NCI-H345 treated with DMSO at 0.1 percent for 48 hours (cell line): ENCODE measurements at regions not wholly inside any gene's neighbourhood (a gene's known extent, or its start where the extent isn't known, plus 50 kb on each side); places are given as distances from the start of the nearest gene placed in this dataset.
A peak's percentile ranks its signal among the peaks of the same experiment; 100 is the strongest.

Experiments used
- DNase-seq: peaks from one replicate; lab custom pipeline; 2025; ENCODE audit not compliant: unreplicated experiment; lab: John Stamatoyannopoulos, UW

GRCh38 chr18:68532328-68532885 lies 182.5 kb downstream of the TMX3 start:
- DNase-seq = peak; percentile 47

- no peak for DNase-seq
Observed at GRCh38 chr18:68525091-68525490, 189.8 kb downstream of the TMX3 start.

DNA sequence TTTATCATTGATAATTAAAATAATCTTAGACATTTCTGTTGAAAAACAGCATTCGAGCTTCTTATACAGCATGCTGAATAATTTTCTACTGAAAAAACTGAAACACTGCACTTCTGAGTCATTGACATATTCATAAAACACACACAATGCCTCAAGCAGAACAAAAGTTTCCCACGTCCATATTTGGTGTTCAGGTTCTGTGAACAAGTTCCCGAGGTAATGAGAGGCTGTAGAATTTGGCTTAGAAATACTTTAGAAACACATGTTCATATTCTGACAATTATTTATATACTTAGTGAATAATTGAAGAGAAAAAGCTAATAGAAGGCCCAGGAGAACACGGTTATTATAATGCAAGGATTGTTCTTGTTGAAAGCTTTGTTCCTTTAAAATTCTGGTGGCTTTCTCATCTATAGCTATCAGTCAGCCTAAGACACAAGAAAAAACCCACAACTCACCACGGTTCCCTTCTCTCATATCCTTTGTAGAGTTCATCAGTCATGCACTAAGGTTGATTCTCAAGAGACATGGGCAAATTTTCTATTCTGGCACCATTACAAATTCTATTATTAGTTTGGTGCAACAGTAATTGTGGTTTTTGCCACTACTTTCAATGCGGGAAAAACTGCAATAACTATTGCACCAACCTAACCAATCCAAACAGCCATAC lies 194.4 kb downstream of the TMX3 start:
- DNase-seq = no peak

- DNase-seq = no peak
Observed at GRCh38 chr18:68519336-68519735, 195.6 kb downstream of the TMX3 start.

- no peak for DNase-seq
Observed at GRCh38 chr18:68509902-68510301, 205.0 kb downstream of the TMX3 start.

- no peak for DNase-seq
Observed at GRCh38 chr18:68507781-68508180, 207.1 kb downstream of the TMX3 start.

DNA sequence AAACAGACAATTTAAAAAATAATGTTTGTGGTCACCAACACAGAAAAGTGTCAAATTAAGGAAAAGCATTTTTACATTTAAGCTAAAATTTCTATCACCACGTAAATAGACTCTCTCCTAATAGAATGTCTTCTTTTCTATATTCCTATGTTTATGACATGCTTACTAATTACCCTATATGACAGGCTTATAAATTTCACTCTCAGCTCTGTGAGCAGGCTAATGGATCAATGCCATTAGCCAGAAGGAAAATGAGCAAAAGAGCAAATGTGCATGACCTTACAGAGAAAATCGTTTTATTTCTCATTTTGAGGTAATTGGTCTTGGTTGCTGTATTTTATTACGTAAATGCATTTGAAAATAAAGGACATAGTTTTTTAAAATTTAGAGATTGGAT lies 209.7 kb downstream of the TMX3 start:
- no peak for DNase-seq

GRCh38 chr18:68504441-68505177 lies 210.3 kb downstream of the TMX3 start:
- no peak for DNase-seq

DNA sequence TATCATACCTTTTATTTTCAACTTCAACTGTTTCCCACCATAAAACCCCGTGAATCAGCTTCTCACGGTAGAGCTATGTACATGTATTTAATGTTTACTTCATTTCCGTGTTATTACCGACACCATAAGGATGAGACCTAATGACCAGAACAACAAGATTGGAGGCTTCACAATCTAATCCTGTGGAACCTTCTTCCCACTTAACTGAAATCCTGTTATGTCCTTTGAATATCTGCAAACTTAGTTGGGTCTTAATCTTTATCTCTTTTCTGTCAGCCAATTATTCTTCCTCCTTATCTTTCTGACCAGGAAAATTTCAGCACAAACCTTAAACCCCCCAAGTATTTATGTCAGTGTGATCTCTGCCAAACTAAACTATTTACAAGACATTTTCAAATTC lies 214.4 kb downstream of the TMX3 start:
- DNase-seq = no peak

- DNase-seq = no peak
Observed at GRCh38 chr18:68499141-68499540, 215.8 kb downstream of the TMX3 start.

- DNase-seq = no peak
Observed at GRCh38 chr18:68498636-68499035, 216.3 kb downstream of the TMX3 start.

DNA sequence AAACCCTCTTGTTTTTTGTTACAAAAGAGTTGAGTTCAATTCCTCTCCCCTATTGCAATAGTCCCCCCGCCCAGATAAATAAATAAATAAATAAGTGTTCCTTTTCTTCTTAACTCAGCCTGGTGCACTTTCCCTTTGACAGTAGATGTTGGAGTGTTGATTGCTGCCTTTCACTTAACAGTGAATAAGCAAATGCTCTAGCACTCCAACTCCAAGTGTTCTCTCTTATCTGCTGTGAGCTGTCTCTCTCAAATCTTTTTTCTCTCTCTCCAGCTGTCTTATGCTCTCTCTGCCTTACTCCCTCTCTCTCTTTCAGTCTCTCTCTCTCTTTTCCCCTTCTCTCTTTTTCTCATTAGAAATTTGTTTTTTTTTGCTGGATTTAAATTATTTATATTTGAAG lies 216.7 kb downstream of the TMX3 start:
- no peak for DNase-seq

- DNase-seq = no peak
Observed at GRCh38 chr18:68494802-68495581, 219.9 kb downstream of the TMX3 start.

DNA sequence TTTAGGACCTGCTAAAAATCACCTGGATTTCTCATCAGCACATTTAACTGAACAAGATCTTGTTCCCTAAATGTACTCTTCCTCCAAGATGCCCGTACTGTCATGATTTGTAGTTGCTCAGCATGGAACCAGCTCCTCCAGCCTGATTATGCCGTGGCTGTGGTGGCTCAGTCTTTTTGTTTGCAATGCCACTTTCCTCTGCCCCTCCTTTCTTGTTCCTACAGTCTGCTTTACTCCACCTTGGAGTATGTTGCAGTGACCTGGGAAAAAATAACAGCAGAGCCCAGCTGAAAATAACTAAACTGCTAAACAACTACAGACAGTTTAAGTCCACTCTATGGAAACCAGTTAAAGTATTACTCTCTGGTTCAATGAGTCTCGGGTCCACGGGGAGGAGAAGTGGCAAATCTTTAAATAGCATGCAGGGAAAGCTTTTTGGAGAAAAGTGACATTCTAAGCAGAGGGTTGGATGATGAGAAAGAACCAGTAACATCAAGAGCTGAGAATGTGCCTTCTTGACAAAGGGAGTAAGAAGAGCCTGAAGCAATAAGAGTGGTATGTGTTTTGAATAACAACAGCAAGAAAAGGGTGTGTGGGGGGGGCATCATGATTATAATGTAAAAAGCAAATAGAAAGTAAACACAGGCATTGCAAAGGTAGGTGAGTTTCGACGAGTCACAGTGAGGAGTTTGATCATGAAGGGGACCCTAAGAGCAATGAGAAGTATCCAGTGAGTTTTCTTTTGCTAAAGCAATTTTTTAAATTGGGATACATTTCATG lies 225.7 kb downstream of the TMX3 start:
- no peak for DNase-seq

DNA sequence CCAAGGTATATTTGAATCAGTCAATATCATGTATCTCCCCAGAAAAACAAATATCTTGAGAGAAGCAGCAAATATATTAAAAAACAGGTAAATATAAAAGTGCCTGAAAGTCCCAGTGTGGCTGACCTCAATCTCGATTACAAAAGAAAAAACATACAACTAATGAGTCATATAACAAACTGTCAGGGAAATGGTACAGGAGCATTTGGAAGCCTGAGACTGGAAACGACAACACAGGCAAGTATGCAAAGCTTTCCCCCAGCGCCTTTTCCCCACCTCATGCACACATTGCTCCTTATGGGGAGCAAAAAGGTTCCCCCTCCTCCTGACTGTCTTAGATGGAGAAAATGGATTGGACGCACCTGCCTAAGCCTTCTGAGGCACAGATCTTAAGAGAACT lies 230.7 kb downstream of the TMX3 start:
- no peak for DNase-seq

DNA sequence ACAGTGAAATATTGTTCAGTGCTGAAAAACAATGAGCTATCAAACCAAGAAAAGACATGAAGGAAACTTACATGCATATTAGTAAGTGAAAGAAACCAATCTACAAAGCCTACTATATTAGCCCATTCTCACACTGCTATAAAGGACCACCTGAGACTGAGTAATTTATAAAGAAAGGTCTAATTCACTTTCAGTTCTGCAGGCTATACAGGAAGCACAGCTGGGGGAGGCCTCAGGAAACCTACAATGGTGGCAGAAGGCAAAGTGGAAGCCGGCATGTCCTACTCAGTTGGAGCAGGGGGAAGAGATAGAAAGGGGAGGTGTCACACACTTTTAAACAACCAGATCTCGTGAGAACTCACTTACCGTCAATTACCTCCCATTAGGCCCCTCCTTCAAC lies 232.1 kb downstream of the TMX3 start:
- no peak for DNase-seq

- DNase-seq = no peak
Observed at GRCh38 chr18:68480196-68480595, 234.7 kb downstream of the TMX3 start.

GRCh38 chr18:68478246-68478645 lies 236.7 kb downstream of the TMX3 start:
- DNase-seq = no peak

GRCh38 chr18:68475883-68476282 lies 239.0 kb downstream of the TMX3 start:
- DNase-seq = no peak

DNA sequence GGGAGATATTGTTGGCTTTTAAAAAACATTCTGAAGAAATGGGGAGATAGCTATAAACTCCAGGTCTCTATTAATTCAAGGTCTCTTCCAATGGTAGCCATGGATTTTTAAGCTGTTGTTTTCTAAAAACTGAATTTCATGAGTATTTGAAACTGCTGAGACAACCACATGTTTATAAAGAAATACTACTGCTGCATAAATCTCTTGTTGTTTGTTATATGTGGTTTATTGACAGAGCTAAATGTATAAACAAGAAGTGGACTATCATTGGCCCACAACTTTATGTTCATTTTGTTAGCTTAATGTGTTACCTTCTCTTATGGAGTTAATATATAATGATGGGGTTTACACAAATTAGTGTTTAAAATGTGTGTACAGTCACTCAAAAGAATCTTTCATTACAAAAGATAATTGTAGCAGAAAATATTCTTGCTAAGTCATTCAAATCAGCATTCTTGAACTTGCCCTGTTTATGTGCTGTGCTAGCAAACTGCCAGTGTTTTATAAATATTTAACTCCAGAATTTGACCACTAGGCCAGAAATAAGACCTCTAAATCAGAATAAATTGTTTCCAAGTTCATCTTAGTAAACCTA lies 242.1 kb downstream of the TMX3 start:
- no peak for DNase-seq
